ENCODE measurements at regions not wholly inside any gene's neighbourhood (a gene's known extent, or its start where the extent isn't known, plus 50 kb on each side); places are given as distances from the start of the nearest gene placed in this dataset.

GRCh38 chr2:16496426-16497388 is 168.9 kb downstream of the CYRIA start:
- DNase-seq, result no peak

GRCh38 chr2:16495509-16496208 is 170.0 kb downstream of the CYRIA start:
- no peak for DNase-seq

GRCh38 chr2:16494836-16495508 is 170.7 kb downstream of the CYRIA start:
- DNase-seq, result no peak

GRCh38 chr2:16493788-16494187 is 171.8 kb downstream of the CYRIA start:
- DNase-seq, result no peak

- no peak for DNase-seq
These were observed 177.9 kb downstream of the CYRIA start for GRCh38 chr2:16487686-16488085.

GRCh38 chr2:16485251-16485650 is 180.4 kb downstream of the CYRIA start:
- no peak for DNase-seq

GRCh38 chr2:16482460-16482859 is 183.2 kb downstream of the CYRIA start:
- DNase-seq, result no peak

- DNase-seq, result no peak
These were observed 184.3 kb downstream of the CYRIA start for GRCh38 chr2:16481351-16481750.

- no peak for DNase-seq
These were observed 185.9 kb downstream of the CYRIA start for GRCh38 chr2:16479721-16480120.

GRCh38 chr2:16478434-16479210 is 187.0 kb downstream of the CYRIA start:
- no peak for DNase-seq

- DNase-seq, result no peak
These were observed 188.0 kb downstream of the CYRIA start for GRCh38 chr2:16477648-16478047.

GRCh38 chr2:16476866-16477265 is 188.8 kb downstream of the CYRIA start:
- DNase-seq, result no peak

GRCh38 chr2:16475986-16476567 is 189.6 kb downstream of the CYRIA start:
- DNase-seq, result no peak

GRCh38 chr2:16475586-16475985 is 190.0 kb downstream of the CYRIA start:
- DNase-seq, result no peak

GRCh38 chr2:16473575-16473974 is 192.1 kb downstream of the CYRIA start:
- DNase-seq, result no peak

- no peak for DNase-seq
These were observed 194.6 kb downstream of the CYRIA start for GRCh38 chr2:16470936-16471490.

- DNase-seq, result no peak
These were observed 198.8 kb downstream of the CYRIA start for GRCh38 chr2:16466821-16467151.

- no peak for DNase-seq
These were observed 199.4 kb downstream of the CYRIA start for GRCh38 chr2:16466133-16466820.

GRCh38 chr2:16464641-16465040 is 201.0 kb downstream of the CYRIA start:
- no peak for DNase-seq

GRCh38 chr2:16462958-16463357 is 202.7 kb downstream of the CYRIA start:
- no peak for DNase-seq

GRCh38 chr2:16461672-16462071 is 204.0 kb downstream of the CYRIA start:
- DNase-seq, result no peak

GRCh38 chr2:16459606-16460005 is 206.0 kb downstream of the CYRIA start:
- no peak for DNase-seq
